A673 (cell line): ENCODE measurements at regions not wholly inside any gene's neighbourhood (a gene's known extent, or its start where the extent isn't known, plus 50 kb on each side); places are given as distances from the start of the nearest gene placed in this dataset.

Source experiments
- BruUV-seq: library from RNA; stranded (reverse); fragments of 400-500 nt; replicated peaks from 2 replicates; lab custom pipeline; 2021; lab: Mats Ljungman, UMichigan
- CTCF ChIA-PET: fragments of 300-600 bp; sonication (Branson Sonifier 250); formaldehyde crosslinking; loops from one replicate; lab custom pipeline; 2022; ENCODE audit warnings: antibody characterized with exemption; lab: Charles Lee
- POLR2A ChIA-PET: fragments of 300-600 bp; sonication (Branson Sonifier 250); formaldehyde crosslinking; loops from one replicate; lab custom pipeline; 2022; ENCODE audit warnings: antibody characterized with exemption; ENCODE audit not compliant: low non-redundant PET; lab: Charles Lee
- DNase-seq: peaks from one replicate; pipeline ENCODE4 v3.0.0-alpha.2; 2015; ENCODE audit warnings: low spot score
- H3K27ac ChIP-seq: fragments of 200-600 bp; sonication (generic); 2 replicates; pipeline ENCODE4 v1.5.1; 2016; ENCODE audit warnings: mixed run types, low read depth, mild to moderate bottlenecking, mixed read lengths, antibody characterized with exemption, low read length; ENCODE audit not compliant: poor library complexity, severe bottlenecking
- H3K27me3 ChIP-seq: fragments of 200-600 bp; sonication (generic); replicated peaks from 2 replicates; pipeline ENCODE4 v1.6.1; 2017; ENCODE audit warnings: mixed run types, low read depth, mild to moderate bottlenecking, mixed read lengths, antibody characterized with exemption, low read length; ENCODE audit not compliant: insufficient read depth, poor library complexity
- H3K36me3 ChIP-seq: fragments of 200-600 bp; sonication (generic); 2 replicates; pipeline ENCODE4 v1.6.1; 2016; ENCODE audit warnings: mixed run types, mild to moderate bottlenecking, mixed read lengths, antibody characterized with exemption, low read length; ENCODE audit not compliant: insufficient read depth, poor library complexity, severe bottlenecking
- H3K4me1 ChIP-seq: fragments of 200-600 bp; sonication (generic); 2 replicates; pipeline ENCODE4 v1.6.1; 2017; ENCODE audit warnings: mixed run types, mild to moderate bottlenecking, mixed read lengths, antibody characterized with exemption, low read length; ENCODE audit not compliant: insufficient read depth, poor library complexity, severe bottlenecking
- H3K4me3 ChIP-seq: fragments of 200-600 bp; sonication (generic); 2 replicates; pipeline ENCODE4 v1.5.1; 2016; ENCODE audit warnings: low read depth, mixed run types, mild to moderate bottlenecking, mixed read lengths, low read length; ENCODE audit not compliant: poor library complexity, severe bottlenecking
- H3K9me3 ChIP-seq: fragments of 200-600 bp; sonication (generic); 2 replicates; pipeline ENCODE4 v1.6.1; 2016; ENCODE audit warnings: mixed run types, low read depth, mild to moderate bottlenecking, mixed read lengths, antibody characterized with exemption, low read length; ENCODE audit not compliant: poor library complexity, severe bottlenecking
- CTCF ChIP-seq: fragments of 300-800, 200-600 bp; sonication (generic); conservative IDR thresholded peaks from 2 replicates; pipeline ENCODE4 v1.5.1; 2017; ENCODE audit warnings: low read depth, mild to moderate bottlenecking, antibody characterized with exemption, low read length, moderate library complexity, mixed read lengths
- EZH2 ChIP-seq: fragments of 200-600 bp; sonication (generic); IDR thresholded peaks from 2 replicates; pipeline ENCODE4 v1.6.1; 2017; ENCODE audit warnings: borderline replicate concordance, low read depth, mild to moderate bottlenecking, mixed read lengths, antibody characterized with exemption, low read length; ENCODE audit not compliant: poor library complexity, severe bottlenecking
- intact Hi-C: fragments of 100-400 bp; cut with micrococcal nuclease; formaldehyde crosslinking; loops from one replicate; pipeline ENCODE4 v1.10.0; 2022; ENCODE audit not compliant: unreplicated experiment

- no peaks in the 10 kb centered on the region for H3K4me1 ChIP-seq
- H3K27ac ChIP-seq = no peak overlapping the region
- H3K36me3 ChIP-seq = no peaks in the 10 kb centered on the region
- no peak overlapping the region for H3K4me3 ChIP-seq
- BruUV-seq = no TSS peak
- intact Hi-C loops = no loop called here
- POLR2A ChIA-PET = no interaction called here
- no peaks in the 10 kb centered on the region for H3K27me3 ChIP-seq
- TF ChIP-seq EZH2 (no peak), CTCF (no peak)
- DNase-seq = no peak
- CTCF ChIA-PET = no interaction called here
- no peaks in the 10 kb centered on the region for H3K9me3 ChIP-seq
These were observed 453.1 kb upstream of the ZP4 start for GRCh38 chr1:238343852-238344251.

- Histone ChIP-seq H3K4me1 (no peaks in the 10 kb centered on the region), H3K36me3 (no peaks in the 10 kb centered on the region), H3K27ac (no peak overlapping the region), H3K4me3 (no peak overlapping the region), H3K9me3 (no peaks in the 10 kb centered on the region), H3K27me3 (no peaks in the 10 kb centered on the region)
- TF ChIP-seq EZH2 = no peak
- no peak for TF ChIP-seq CTCF
- no TSS peak for BruUV-seq
- intact Hi-C loops = no loop called here
- POLR2A ChIA-PET = no interaction called here
- no peak for DNase-seq
- CTCF ChIA-PET = no interaction called here
These were observed 450.7 kb upstream of the ZP4 start for GRCh38 chr1:238341395-238341794.

- peak; percentile 0 for DNase-seq
- intact Hi-C loops = no loop called here
- no peaks in the 10 kb centered on the region for H3K9me3 ChIP-seq
- ChIA-PET POLR2A (no interaction called here), CTCF (no interaction called here)
- no peak overlapping the region for H3K27ac ChIP-seq
- H3K27me3 ChIP-seq = no peaks in the 10 kb centered on the region
- BruUV-seq = no TSS peak
- H3K4me3 ChIP-seq = no peak overlapping the region
- H3K36me3 ChIP-seq = no peaks in the 10 kb centered on the region
- H3K4me1 ChIP-seq = no peaks in the 10 kb centered on the region
- TF ChIP-seq EZH2 (no peak), CTCF (no peak)
These were observed 450.3 kb upstream of the ZP4 start for GRCh38 chr1:238340989-238341388.
